Panc1 (cell line): ENCODE measurements at regions not wholly inside any gene's neighbourhood (a gene's known extent, or its start where the extent isn't known, plus 50 kb on each side); places are given as distances from the start of the nearest gene placed in this dataset.

Experiments
- ATAC-seq: fragments of 200-7000 bp; cut with Tn5 transposase; 2 replicates; pipeline ENCODE4 v1.9.1; 2020; ENCODE audit warnings: mild to moderate bottlenecking, moderate library complexity
- BruUV-seq: library from RNA; stranded (reverse); fragments of 400-500 nt; replicated peaks from 2 replicates; lab custom pipeline; 2021; lab: Mats Ljungman, UMichigan
- CTCF ChIA-PET: fragments of 300-600 bp; sonication (Branson Sonifier 250); formaldehyde crosslinking; loops from one replicate; lab custom pipeline; 2022; ENCODE audit warnings: antibody characterized with exemption; lab: Charles Lee
- POLR2A ChIA-PET: fragments of 300-600 bp; sonication (Branson Sonifier 250); formaldehyde crosslinking; loops from one replicate; lab custom pipeline; 2022; ENCODE audit warnings: antibody characterized with exemption; lab: Charles Lee
- DNase-seq: peaks from one replicate; pipeline ENCODE4 v3.0.0-alpha.2; 2010; ENCODE audit warnings: low read depth, low spot score
- H3K27ac ChIP-seq: 2 replicates; pipeline ENCODE4 v1.5.1; 2011; ENCODE audit warnings: mild to moderate bottlenecking, low read length, inconsistent platforms
- H3K27me3 ChIP-seq: fragments of 200-500 bp; sonication (Bioruptor generic); 2 replicates; pipeline ENCODE4 v1.6.0; 2014; ENCODE audit warnings: low read length, inconsistent platforms; ENCODE audit not compliant: control insufficient read depth, insufficient read depth
- H3K36me3 ChIP-seq: fragments of 200-500 bp; sonication (Bioruptor generic); 2 replicates; pipeline ENCODE4 v1.5.1; 2014; ENCODE audit warnings: inconsistent platforms, mild to moderate bottlenecking, low read length, moderate library complexity; ENCODE audit not compliant: control insufficient read depth, insufficient read depth
- H3K4me1 ChIP-seq: 2 replicates; pipeline ENCODE4 v1.5.1; 2011; ENCODE audit warnings: inconsistent platforms, mild to moderate bottlenecking, low read length, moderate library complexity; ENCODE audit not compliant: control insufficient read depth, insufficient read depth
- H3K4me3 ChIP-seq, 2 experiments: 2 replicates each; pipeline ENCODE4 v1.5.1; 2011 to 2012; ENCODE audit warnings: low read depth in 2 of 2, low read length in 2 of 2, mild to moderate bottlenecking in 2 of 2, inconsistent platforms in 1 of 2, moderate library complexity in 1 of 2
- H3K9me3 ChIP-seq: fragments of 200-500 bp; sonication (Bioruptor generic); 2 replicates; pipeline ENCODE4 v1.5.1; 2014; ENCODE audit warnings: low read depth, mild to moderate bottlenecking, inconsistent platforms, low read length, moderate library complexity; ENCODE audit not compliant: control insufficient read depth, insufficient read depth
- CTCF ChIP-seq: fragments of 450-650 bp; IDR thresholded peaks from 2 replicates; pipeline ENCODE4 v1.5.1; 2017; ENCODE audit warnings: mild to moderate bottlenecking
- POLR2AphosphoS5 ChIP-seq: IDR thresholded peaks from 2 replicates; pipeline ENCODE4 v1.6.1; 2012; ENCODE audit warnings: mild to moderate bottlenecking, low read depth, low read length, moderate library complexity
- REST ChIP-seq, 2 experiments: IDR thresholded peaks; 2 replicates each; pipeline ENCODE4 v1.6.1; 2011 to 2012; ENCODE audit warnings: low read depth in 2 of 2, control low read depth in 1 of 2, low read length in 1 of 2, mild to moderate bottlenecking in 1 of 2, moderate library complexity in 1 of 2; ENCODE audit not compliant: insufficient read depth in 1 of 2
- SIN3A ChIP-seq: IDR thresholded peaks from 2 replicates; pipeline ENCODE4 v1.6.1; 2012; ENCODE audit warnings: low read depth, mild to moderate bottlenecking, low read length, moderate library complexity, borderline replicate concordance; ENCODE audit not compliant: insufficient read depth
- TCF7L2 ChIP-seq: IDR thresholded peaks from 2 replicates; pipeline ENCODE4 v1.6.1; 2011; ENCODE audit warnings: mild to moderate bottlenecking, low read depth, low read length, inconsistent platforms
- in situ Hi-C: cut with HindIII; loops from 2 replicates; pipeline ENCODE4 v1.10.0; 2016; ENCODE audit warnings: low sequenced_read_pairs, low pct_unique_long_range_greater_than_20kb
- intact Hi-C: fragments of 100-400 bp; cut with micrococcal nuclease; formaldehyde crosslinking; loops from one replicate; pipeline ENCODE4 v1.10.0; 2022; ENCODE audit not compliant: unreplicated experiment

DNA sequence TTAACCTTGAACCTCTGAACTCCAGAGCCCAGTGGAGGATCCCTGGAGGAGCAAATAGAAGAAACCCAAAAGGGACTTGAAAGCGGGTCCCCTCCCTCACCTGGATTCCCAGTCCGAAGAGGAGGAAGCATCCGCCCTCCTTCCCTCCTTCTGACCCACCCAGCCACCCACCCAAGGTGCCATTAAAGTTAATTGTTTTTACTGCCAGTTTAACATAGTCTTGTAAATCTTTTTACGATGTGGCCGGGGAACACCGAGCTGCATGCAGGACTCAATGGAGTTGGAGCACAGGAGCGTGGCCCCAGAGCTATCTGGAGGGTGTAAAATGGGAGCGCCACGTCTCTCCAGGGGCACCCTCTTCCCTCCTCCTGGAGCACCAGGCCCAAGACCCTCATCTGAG is 49.9 kb upstream of the TBX3 start:
- H3K27ac ChIP-seq: no peak overlapping the region
- intact Hi-C loops: no loop called here
- ATAC-seq (no peak), DNase-seq (no peak)
- in situ Hi-C loops: no loop called here
- H3K4me1 ChIP-seq: peaks cover 2% of the 10 kb centered on the region; the same call in 1 of the 2 replicates
- H3K27me3 ChIP-seq: no peaks in the 10 kb centered on the region
- no peak overlapping the region for H3K4me3 ChIP-seq
- TF ChIP-seq REST (IDR thresholded peaks at IDR 0.05; ENCODE audit: insufficient read depth in 1 of 2, low read depth in 2 of 2, low read length in 1 of 2): no peak
- TF ChIP-seq POLR2AphosphoS5: no peak
- TF ChIP-seq TCF7L2: no peak
- TF ChIP-seq SIN3A: no peak
- TF ChIP-seq CTCF: no peak
- H3K36me3 ChIP-seq: no peaks in the 10 kb centered on the region
- no TSS peak for BruUV-seq
- no peaks in the 10 kb centered on the region for H3K9me3 ChIP-seq
- CTCF ChIA-PET: interaction anchor here (0.7 kb wide), 1 partner anchor 10 kb away, joined by 3 read pairs; no protein-coding TSS in a partner anchor
- POLR2A ChIA-PET: no interaction called here
